HAP-1 (cell line): ENCODE measurements at regions not wholly inside any gene's neighbourhood (a gene's known extent, or its start where the extent isn't known, plus 50 kb on each side); places are given as distances from the start of the nearest gene placed in this dataset.
"Not testable (repeated sequence)": the region's sequence is repeated elsewhere in the genome, so short reads cannot be mapped to it uniquely, and the experiment has no call there.

Experiments
- DNase-seq, 2 experiments: peaks; one replicate each; pipeline ENCODE4 v3.0.0-alpha.2; 2016 to 2020; ENCODE audit warnings: low spot score in 2 of 2
- H3K27me3 ChIP-seq: fragments of 250-450 bp; sonication (Bioruptor Pico); 2 replicates; pipeline ENCODE4 v1.5.1; 2020; ENCODE audit warnings: low read depth, mild to moderate bottlenecking, moderate library complexity
- H3K36me3 ChIP-seq: fragments of 250-450 bp; sonication (Bioruptor Pico); replicated peaks from 2 replicates; pipeline ENCODE4 v1.5.1; 2020; ENCODE audit warnings: mild to moderate bottlenecking
- H3K4me1 ChIP-seq: fragments of 250-450 bp; sonication (Bioruptor Pico); 2 replicates; pipeline ENCODE4 v1.5.1; 2020; ENCODE audit warnings: mild to moderate bottlenecking
- H3K4me3 ChIP-seq: fragments of 250-450 bp; sonication (Bioruptor Pico); 2 replicates; pipeline ENCODE4 v1.5.1; 2020; ENCODE audit warnings: mild to moderate bottlenecking, moderate library complexity
- H3K9me3 ChIP-seq: fragments of 250-450 bp; sonication (Bioruptor Pico); 2 replicates; pipeline ENCODE4 v1.5.1; 2020; ENCODE audit warnings: mild to moderate bottlenecking, moderate library complexity
- in situ Hi-C: fragments of 300-500 bp; cut with MboI; formaldehyde crosslinking; loops from 3 replicates; pipeline ENCODE4 v1.14.3; 2020; ENCODE audit warnings: low sequenced_read_pairs, inconsistent platforms, mixed read lengths

- no peaks in the 10 kb centered on the region for H3K36me3 ChIP-seq
- in situ Hi-C loops = no loop called here
- no peak for DNase-seq
Observed at GRCh38 chr10:20485554-20485953, 411.6 kb downstream of the NEBL start.

GRCh38 chr10:20481054-20481453, 416.1 kb downstream of the NEBL start:
- H3K4me1 ChIP-seq = no peaks in the 10 kb centered on the region
- DNase-seq = no peak
- no peaks in the 10 kb centered on the region for H3K9me3 ChIP-seq
- H3K4me3 ChIP-seq = no peak overlapping the region
- in situ Hi-C loops = no loop called here
- H3K36me3 ChIP-seq = no peaks in the 10 kb centered on the region
- H3K27me3 ChIP-seq = no peaks in the 10 kb centered on the region

More at GRCh38 chr10:20485554-20485953, 411.6 kb downstream of the NEBL start:
- no peaks in the 10 kb centered on the region for H3K4me1 ChIP-seq
- H3K27me3 ChIP-seq = peaks cover 4% of the 10 kb centered on the region; the same call in 1 of the 2 replicates
- H3K9me3 ChIP-seq = no peaks in the 10 kb centered on the region
- no peak overlapping the region for H3K4me3 ChIP-seq

GRCh38 chr10:20480575-20480974, 416.5 kb downstream of the NEBL start:
- in situ Hi-C loops, H3K36me3 ChIP-seq, H3K4me1 ChIP-seq, H3K4me3 ChIP-seq, H3K27me3 ChIP-seq, DNase-seq, H3K9me3 ChIP-seq: not testable (repeated sequence)

- H3K4me3 ChIP-seq = no peak overlapping the region
- no peak for DNase-seq
- H3K27me3 ChIP-seq = no peaks in the 10 kb centered on the region
- H3K36me3 ChIP-seq = no peaks in the 10 kb centered on the region
- no peaks in the 10 kb centered on the region for H3K4me1 ChIP-seq
- no peaks in the 10 kb centered on the region for H3K9me3 ChIP-seq
- in situ Hi-C loops = no loop called here
Observed at GRCh38 chr10:20474064-20474463, 423.0 kb downstream of the NEBL start.

GRCh38 chr10:20473023-20473760, 423.9 kb downstream of the NEBL start:
- Histone ChIP-seq H3K4me3 (no peak overlapping the region), H3K4me1 (no peaks in the 10 kb centered on the region), H3K9me3 (no peaks in the 10 kb centered on the region), H3K27me3 (no peaks in the 10 kb centered on the region), H3K36me3 (no peaks in the 10 kb centered on the region)
- no peak for DNase-seq
- in situ Hi-C loops = no loop called here

GRCh38 chr10:20466731-20467130, 430.4 kb downstream of the NEBL start:
- Histone ChIP-seq H3K4me1 (no peaks in the 10 kb centered on the region), H3K9me3 (no peaks in the 10 kb centered on the region), H3K36me3 (no peaks in the 10 kb centered on the region), H3K27me3 (no peaks in the 10 kb centered on the region), H3K4me3 (no peak overlapping the region)
- in situ Hi-C loops = no loop called here
- DNase-seq = no peak

GRCh38 chr10:20457649-20458048, 439.5 kb downstream of the NEBL start:
- no peak for DNase-seq
- no peaks in the 10 kb centered on the region for H3K4me1 ChIP-seq
- in situ Hi-C loops = no loop called here
- H3K9me3 ChIP-seq = no peaks in the 10 kb centered on the region
- H3K4me3 ChIP-seq = no peak overlapping the region
- H3K36me3 ChIP-seq = no peaks in the 10 kb centered on the region
- H3K27me3 ChIP-seq = no peaks in the 10 kb centered on the region

GRCh38 chr10:20455774-20456173, 441.3 kb downstream of the NEBL start:
- H3K9me3 ChIP-seq = no peaks in the 10 kb centered on the region
- H3K4me3 ChIP-seq = no peak overlapping the region
- no peaks in the 10 kb centered on the region for H3K27me3 ChIP-seq
- in situ Hi-C loops = no loop called here
- no peak for DNase-seq
- H3K4me1 ChIP-seq = no peaks in the 10 kb centered on the region
- H3K36me3 ChIP-seq = no peaks in the 10 kb centered on the region

GRCh38 chr10:20454331-20454730, 442.8 kb downstream of the NEBL start:
- DNase-seq = no peak
- H3K27me3 ChIP-seq = no peaks in the 10 kb centered on the region
- H3K4me1 ChIP-seq = no peaks in the 10 kb centered on the region
- H3K36me3 ChIP-seq = no peaks in the 10 kb centered on the region
- in situ Hi-C loops = no loop called here
- H3K4me3 ChIP-seq = no peak overlapping the region
- no peaks in the 10 kb centered on the region for H3K9me3 ChIP-seq

- H3K4me1 ChIP-seq = no peaks in the 10 kb centered on the region
- in situ Hi-C loops = no loop called here
- no peaks in the 10 kb centered on the region for H3K36me3 ChIP-seq
- no peaks in the 10 kb centered on the region for H3K27me3 ChIP-seq
- no peak for DNase-seq
- no peak overlapping the region for H3K4me3 ChIP-seq
- H3K9me3 ChIP-seq = no peaks in the 10 kb centered on the region
Observed at GRCh38 chr10:20446561-20447193, 450.4 kb downstream of the NEBL start.

GRCh38 chr10:20443094-20443493, 454.0 kb downstream of the NEBL start:
- no peaks in the 10 kb centered on the region for H3K27me3 ChIP-seq
- DNase-seq = peak in 1 of 2 experiments; percentile 8
- H3K36me3 ChIP-seq = no peaks in the 10 kb centered on the region
- in situ Hi-C loops = no loop called here
- H3K4me1 ChIP-seq = no peaks in the 10 kb centered on the region
- H3K4me3 ChIP-seq = no peak overlapping the region
- H3K9me3 ChIP-seq = no peaks in the 10 kb centered on the region

- 0 out of 2 replicates have a peak, but pooled peaks cover 2% of the 10 kb centered on the region for H3K9me3 ChIP-seq
Observed at GRCh38 chr10:20429742-20430141, 467.4 kb downstream of the NEBL start.

GRCh38 chr10:20427821-20428220, 469.3 kb downstream of the NEBL start:
- no peak for DNase-seq

More at GRCh38 chr10:20429742-20430141, 467.4 kb downstream of the NEBL start:
- Histone ChIP-seq H3K4me1 (no peaks in the 10 kb centered on the region), H3K36me3 (no peaks in the 10 kb centered on the region), H3K4me3 (no peak overlapping the region), H3K27me3 (no peaks in the 10 kb centered on the region; the same call in 1 of the 2 replicates)
- DNase-seq = no peak
- in situ Hi-C loops = no loop called here

GRCh38 chr10:20418286-20418685, 478.8 kb downstream of the NEBL start:
- Histone ChIP-seq H3K9me3 (no peaks in the 10 kb centered on the region), H3K4me3 (no peak overlapping the region), H3K4me1 (no peaks in the 10 kb centered on the region; the same call in 1 of the 2 replicates), H3K36me3 (no peaks in the 10 kb centered on the region), H3K27me3 (no peaks in the 10 kb centered on the region)
- in situ Hi-C loops = no loop called here
- no peak for DNase-seq

More at GRCh38 chr10:20427821-20428220, 469.3 kb downstream of the NEBL start:
- Histone ChIP-seq H3K4me3 (no peak overlapping the region), H3K36me3 (no peaks in the 10 kb centered on the region), H3K27me3 (no peaks in the 10 kb centered on the region; the same call in 1 of the 2 replicates), H3K9me3 (0 out of 2 replicates have a peak, but pooled peaks cover 2% of the 10 kb centered on the region), H3K4me1 (no peaks in the 10 kb centered on the region)
- in situ Hi-C loops = no loop called here
